Prostate gland (tissue), 2 donors: ENCODE measurements at regions not wholly inside any gene's neighbourhood (a gene's known extent, or its start where the extent isn't known, plus 50 kb on each side); places are given as distances from the start of the nearest gene placed in this dataset.

Experiments used
- DNase-seq: peaks from one replicate; pipeline ENCODE4 v3.0.0-alpha.2; 2019; ENCODE audit warnings: low spot score
- H3K27ac ChIP-seq, 2 donors: fragments of 200-600 bp; sonication (generic); 2 replicates each; pipeline ENCODE4 v1.5.1; 2017 to 2019
- H3K27me3 ChIP-seq: fragments of 200-600 bp; sonication (generic); replicated peaks from 2 replicates; pipeline ENCODE4 v1.5.1; 2019; ENCODE audit not compliant: insufficient read depth
- H3K36me3 ChIP-seq, 2 donors: fragments of 200-600 bp; sonication (generic); 1 replicate in 1 of 2; 2 replicates in 1 of 2; pipeline versions ENCODE4 v1.5.1 to v1.8.1; 2017 to 2019
- H3K4me1 ChIP-seq: fragments of 200-600 bp; sonication (generic); replicated peaks from 2 replicates; pipeline ENCODE4 v1.5.1; 2019
- H3K4me3 ChIP-seq, 2 donors: fragments of 200-600 bp; sonication (generic); 2 replicates each; pipeline ENCODE4 v1.5.1; 2017 to 2019
- H3K9me3 ChIP-seq: fragments of 200-600 bp; sonication (generic); 2 replicates; pipeline ENCODE4 v1.5.1; 2017
- CTCF ChIP-seq, 4 experiments: fragments of 200-600 bp in 2 of 4; fragments of 450-650 bp in 2 of 4; sonication (generic) in 2 of 4; IDR thresholded peaks; 1 replicate in 3 of 4; 2 replicates in 1 of 4; pipeline ENCODE4 v1.5.1; 2016 to 2019; ENCODE audit warnings: antibody characterized with exemption in 4 of 4, mild to moderate bottlenecking in 2 of 4, moderate library complexity in 2 of 4
- POLR2A ChIP-seq: fragments of 450-650 bp; IDR thresholded peaks from one replicate; pipeline ENCODE4 v1.6.1; 2016; ENCODE audit warnings: antibody characterized with exemption, mild to moderate bottlenecking
- POLR2AphosphoS5 ChIP-seq: sonication (generic); formaldehyde crosslinking; IDR thresholded peaks from one replicate; pipeline ENCODE4 v1.6.1; 2017; ENCODE audit warnings: antibody characterized with exemption
- WGBS: methylation state at CpG from one replicate; pipeline ENCODE4 v1.1.5; 2018; 5-methylcytosine and 5-hydroxymethylcytosine counted together
- intact Hi-C: fragments of 100-400 bp; cut with DNase I; formaldehyde crosslinking; loops from one replicate; pipeline ENCODE4 v1.14.2; 2022

DNA sequence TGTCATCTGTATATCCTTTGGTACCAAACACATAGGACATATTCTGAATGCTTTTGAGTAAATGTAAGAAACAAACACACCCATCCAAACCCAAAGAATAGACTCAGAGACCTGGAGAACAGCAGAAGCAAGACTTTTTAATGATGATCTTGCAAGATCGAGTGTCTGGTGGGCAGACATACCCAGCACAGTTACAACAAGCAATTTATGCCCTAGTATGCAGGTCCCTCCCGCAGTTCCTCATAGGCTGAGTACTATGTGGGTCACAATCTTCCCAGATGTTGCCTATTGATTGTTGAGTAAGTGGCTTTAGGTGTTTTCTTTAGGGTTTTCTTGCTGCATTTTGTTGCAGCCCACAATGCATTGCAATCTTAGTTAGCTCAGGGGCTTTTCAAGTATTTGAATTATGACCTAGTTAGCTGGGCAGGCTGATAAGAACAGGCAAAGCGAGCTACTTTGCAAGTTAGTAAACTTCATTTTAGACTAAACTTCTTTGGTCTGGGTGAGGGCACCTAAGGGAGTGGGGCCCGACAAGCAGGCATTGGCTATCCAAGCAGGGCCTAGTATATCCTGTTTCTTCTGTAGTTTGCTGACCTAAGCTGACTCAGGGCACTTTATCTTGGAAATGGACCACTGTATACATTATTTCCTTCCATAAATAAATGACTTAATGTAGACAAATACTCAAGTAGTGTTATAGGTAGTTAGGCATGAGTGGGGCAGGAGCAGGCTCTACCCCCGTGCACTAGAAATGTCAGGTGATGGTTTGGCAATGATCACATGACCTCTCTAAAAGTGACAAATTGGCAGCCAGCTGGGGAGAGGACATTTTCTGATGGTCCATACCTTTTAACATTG is 87.3 kb upstream of the LIPC start:
- Histone ChIP-seq H3K4me3 (no peak overlapping the region), H3K9me3 (no peaks in the 10 kb centered on the region), H3K27me3 (no peaks in the 10 kb centered on the region), H3K27ac (no peak overlapping the region), H3K4me1 (no peaks in the 10 kb centered on the region), H3K36me3 (no peaks in the 10 kb centered on the region)
- no peak for DNase-seq
- 91% methylated on average over 5 of the region's 5 CpGs for WGBS
- TF ChIP-seq POLR2AphosphoS5 (no peak), POLR2A (no peak), CTCF (IDR thresholded peaks at IDR 0.05) (no peak)
- intact Hi-C loops: no loop called here

- no peaks in the 10 kb centered on the region for H3K4me1 ChIP-seq
- intact Hi-C loops: no loop called here
- TF ChIP-seq POLR2AphosphoS5 (peak; percentile 93), CTCF (IDR thresholded peaks at IDR 0.05) (no peak)
- H3K4me3 ChIP-seq: no peak overlapping the region
- peak overlapping the region; percentile 25 to 39 for H3K27ac ChIP-seq
- no peaks in the 10 kb centered on the region for H3K36me3 ChIP-seq
- H3K9me3 ChIP-seq: no peaks in the 10 kb centered on the region
- DNase-seq: peak; percentile 85
- H3K27me3 ChIP-seq: no peaks in the 10 kb centered on the region
- 55% methylated on average over 3 of the region's 3 CpGs for WGBS
These were observed 85.4 kb upstream of the LIPC start for GRCh38 chr15:58346361-58346760.

- Histone ChIP-seq H3K36me3 (no peaks in the 10 kb centered on the region), H3K9me3 (no peaks in the 10 kb centered on the region), H3K4me1 (no peaks in the 10 kb centered on the region), H3K27me3 (no peaks in the 10 kb centered on the region), H3K4me3 (no peak overlapping the region), H3K27ac (no peak overlapping the region)
- TF ChIP-seq POLR2A: no peak
- no peak for TF ChIP-seq POLR2AphosphoS5
- intact Hi-C loops: no loop called here
- no peak for DNase-seq
- WGBS: 92% methylated on average over 1 of the region's 1 CpG
These were observed 83.5 kb upstream of the LIPC start for GRCh38 chr15:58348095-58348812.

DNA sequence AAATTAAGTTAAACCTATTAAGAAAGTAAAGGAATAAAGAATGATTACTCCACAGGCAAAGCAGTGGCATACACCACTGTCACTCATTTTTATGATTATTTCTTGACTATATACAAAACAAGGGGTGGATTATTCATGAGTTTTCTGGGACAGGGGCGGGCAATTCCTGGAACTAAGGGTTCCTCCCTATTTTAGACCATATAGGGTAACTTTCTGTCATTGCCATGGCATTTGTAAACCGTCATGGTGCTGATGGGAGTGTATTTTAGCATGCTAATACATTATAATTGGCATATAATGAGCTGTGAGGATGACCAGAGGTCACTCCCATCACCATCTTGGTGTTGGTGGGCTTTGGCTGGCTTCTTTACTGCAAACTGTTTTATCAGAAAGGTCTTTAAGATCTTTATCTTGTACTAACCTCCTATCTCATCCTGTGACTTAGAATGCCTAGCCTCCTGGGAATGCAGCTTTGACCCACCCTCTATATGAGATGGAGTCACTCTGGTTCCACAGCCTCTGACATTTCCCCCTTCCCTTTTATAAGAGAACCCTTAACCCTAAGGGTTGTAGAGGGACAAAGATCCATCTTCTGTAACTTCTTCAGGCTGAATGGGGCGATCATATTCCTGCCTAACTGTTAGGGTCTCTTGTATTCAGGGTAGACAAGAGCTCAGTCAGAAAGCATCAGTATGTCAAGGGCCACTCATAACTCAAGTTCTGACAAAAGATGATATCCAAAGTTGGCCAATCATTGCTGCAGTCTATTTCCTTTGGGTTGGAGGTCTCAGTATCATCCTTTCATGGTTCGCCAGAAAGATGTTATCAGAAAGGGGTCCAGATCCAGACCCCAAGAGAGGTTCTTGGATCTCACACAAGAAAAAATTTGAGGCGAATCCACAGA is 79.5 kb upstream of the LIPC start:
- no peaks in the 10 kb centered on the region for H3K36me3 ChIP-seq
- H3K4me3 ChIP-seq: no peak overlapping the region
- H3K27ac ChIP-seq: no peak overlapping the region
- H3K4me1 ChIP-seq: no peaks in the 10 kb centered on the region
- 96% methylated on average over 5 of the region's 5 CpGs for WGBS
- no peak for DNase-seq
- no peaks in the 10 kb centered on the region for H3K9me3 ChIP-seq
- TF ChIP-seq CTCF (IDR thresholded peaks at IDR 0.05): no peak
- TF ChIP-seq POLR2AphosphoS5: no peak
- TF ChIP-seq POLR2A: no peak
- H3K27me3 ChIP-seq: no peaks in the 10 kb centered on the region
- intact Hi-C loops: no loop called here
